Astrocyte of the spinal cord (primary cell): ENCODE measurements at regions not wholly inside any gene's neighbourhood (a gene's known extent, or its start where the extent isn't known, plus 50 kb on each side); places are given as distances from the start of the nearest gene placed in this dataset.

Experiments
- DNase-seq: peaks from one replicate; pipeline ENCODE4 v3.0.0; 2011; ENCODE audit warnings: low read depth, low spot score
- H3K4me3 ChIP-seq: 2 replicates; pipeline ENCODE4 v1.5.1; 2011; ENCODE audit warnings: low read depth, mild to moderate bottlenecking, low read length, moderate library complexity
- in situ Hi-C: cut with HindIII; loops from 2 replicates; pipeline ENCODE4 v1.10.0; 2017; ENCODE audit warnings: low sequenced_read_pairs
- TF ChIP-seq, protein P1 (sequence below): IDR thresholded peaks from 2 replicates; pipeline ENCODE4 v1.5.1; 2012; ENCODE audit warnings: low read depth, mild to moderate bottlenecking, low read length, inconsistent platforms

DNA sequence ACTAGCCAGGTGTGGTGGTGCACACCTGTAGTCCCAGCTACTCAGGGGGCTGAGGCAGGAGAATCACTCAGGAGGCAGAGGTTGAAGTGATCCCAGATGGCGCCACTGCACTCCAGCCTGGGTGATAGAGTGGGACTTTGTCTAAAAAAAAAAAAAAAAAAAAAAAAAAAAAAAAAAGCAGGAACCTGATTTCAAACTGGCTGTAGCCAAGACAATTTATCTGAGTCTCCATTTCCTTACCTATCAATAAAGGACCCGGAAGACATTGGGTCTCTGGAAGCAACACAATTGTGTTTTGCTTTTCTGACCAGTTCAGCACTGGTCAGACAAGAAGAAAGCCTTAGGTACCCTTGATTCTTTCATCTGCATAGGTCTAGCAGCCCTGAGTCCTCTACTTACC, 491.0 kb downstream of the TBC1D4 start:
- H3K4me3 ChIP-seq, result no peak overlapping the region
- in situ Hi-C loops, result no loop called here
- DNase-seq, result no peak
- TF ChIP-seq, protein P1, sequence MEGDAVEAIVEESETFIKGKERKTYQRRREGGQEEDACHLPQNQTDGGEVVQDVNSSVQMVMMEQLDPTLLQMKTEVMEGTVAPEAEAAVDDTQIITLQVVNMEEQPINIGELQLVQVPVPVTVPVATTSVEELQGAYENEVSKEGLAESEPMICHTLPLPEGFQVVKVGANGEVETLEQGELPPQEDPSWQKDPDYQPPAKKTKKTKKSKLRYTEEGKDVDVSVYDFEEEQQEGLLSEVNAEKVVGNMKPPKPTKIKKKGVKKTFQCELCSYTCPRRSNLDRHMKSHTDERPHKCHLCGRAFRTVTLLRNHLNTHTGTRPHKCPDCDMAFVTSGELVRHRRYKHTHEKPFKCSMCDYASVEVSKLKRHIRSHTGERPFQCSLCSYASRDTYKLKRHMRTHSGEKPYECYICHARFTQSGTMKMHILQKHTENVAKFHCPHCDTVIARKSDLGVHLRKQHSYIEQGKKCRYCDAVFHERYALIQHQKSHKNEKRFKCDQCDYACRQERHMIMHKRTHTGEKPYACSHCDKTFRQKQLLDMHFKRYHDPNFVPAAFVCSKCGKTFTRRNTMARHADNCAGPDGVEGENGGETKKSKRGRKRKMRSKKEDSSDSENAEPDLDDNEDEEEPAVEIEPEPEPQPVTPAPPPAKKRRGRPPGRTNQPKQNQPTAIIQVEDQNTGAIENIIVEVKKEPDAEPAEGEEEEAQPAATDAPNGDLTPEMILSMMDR, result no peak

DNA sequence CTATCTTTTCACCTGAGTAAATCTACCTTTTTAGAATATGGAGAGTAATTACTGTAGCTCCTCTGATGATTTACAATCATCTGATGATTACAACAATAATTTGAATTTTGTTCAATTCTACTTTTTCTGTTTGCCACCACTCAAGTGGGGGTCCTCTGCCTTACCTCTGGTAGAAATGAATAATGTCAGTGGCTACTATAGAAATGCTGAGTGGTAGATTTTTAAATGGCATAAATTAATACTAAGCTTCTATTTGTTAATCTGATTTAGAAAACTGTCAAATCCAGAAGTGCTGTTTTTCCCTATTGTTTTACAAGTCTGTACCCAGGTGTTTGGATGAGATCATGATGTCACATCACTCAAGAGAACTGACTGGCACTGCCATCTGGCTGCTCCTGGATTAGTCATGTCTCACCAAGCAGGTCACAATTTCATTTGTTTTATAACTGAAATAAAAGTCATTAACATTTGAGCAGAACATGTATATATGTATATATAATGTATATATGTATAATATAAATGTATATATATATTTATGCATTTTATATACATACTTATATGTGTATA, 494.8 kb downstream of the TBC1D4 start:
- in situ Hi-C loops, result no loop called here
- TF ChIP-seq, protein P1, result no peak
- no peak overlapping the region for H3K4me3 ChIP-seq
- no peak for DNase-seq

DNA sequence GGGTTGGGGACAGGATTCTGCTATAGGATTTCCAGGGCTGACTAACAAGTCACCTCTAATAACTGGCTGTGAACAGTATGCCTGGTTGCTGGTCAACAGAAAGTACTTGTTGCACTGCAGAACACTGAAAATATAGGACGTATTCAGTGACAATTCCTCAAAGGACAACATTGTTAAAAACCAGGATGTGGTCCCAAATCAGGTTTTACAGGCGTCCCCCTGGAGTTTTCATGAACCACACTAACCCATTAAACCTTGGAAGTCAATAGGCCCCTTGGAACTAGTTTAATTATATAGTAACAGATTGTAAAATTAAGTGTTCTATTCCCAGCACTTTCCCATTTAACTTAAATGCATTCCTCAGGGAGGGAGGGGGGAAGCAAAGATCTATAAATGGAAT, 495.4 kb downstream of the TBC1D4 start:
- in situ Hi-C loops, result no loop called here
- TF ChIP-seq, protein P1, result no peak
- no peak for DNase-seq

DNA sequence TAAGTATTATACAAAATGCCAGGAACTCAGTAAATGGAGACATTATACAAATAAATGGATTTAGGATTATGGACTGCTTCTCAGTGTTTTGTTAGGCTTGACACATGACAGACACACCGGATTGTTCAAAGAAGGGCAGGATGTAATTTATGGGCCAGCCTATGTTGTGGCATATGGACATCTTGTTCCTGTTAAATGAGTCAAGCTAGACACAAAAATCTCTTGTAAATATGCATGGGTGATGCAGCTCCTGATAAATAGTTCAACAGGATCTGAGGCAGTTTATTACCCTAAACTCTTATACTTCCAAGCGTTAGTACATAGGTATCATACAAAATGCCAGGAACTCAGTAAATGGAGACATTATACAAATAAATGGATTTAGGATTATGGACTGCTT, 502.3 kb downstream of the TBC1D4 start:
- DNase-seq, result no peak
- in situ Hi-C loops, result no loop called here
- TF ChIP-seq, protein P1, result no peak
- no peak overlapping the region for H3K4me3 ChIP-seq

More for the DNA sequence above, 495.4 kb downstream of the TBC1D4 start:
- H3K4me3 ChIP-seq, result no peak overlapping the region

DNA sequence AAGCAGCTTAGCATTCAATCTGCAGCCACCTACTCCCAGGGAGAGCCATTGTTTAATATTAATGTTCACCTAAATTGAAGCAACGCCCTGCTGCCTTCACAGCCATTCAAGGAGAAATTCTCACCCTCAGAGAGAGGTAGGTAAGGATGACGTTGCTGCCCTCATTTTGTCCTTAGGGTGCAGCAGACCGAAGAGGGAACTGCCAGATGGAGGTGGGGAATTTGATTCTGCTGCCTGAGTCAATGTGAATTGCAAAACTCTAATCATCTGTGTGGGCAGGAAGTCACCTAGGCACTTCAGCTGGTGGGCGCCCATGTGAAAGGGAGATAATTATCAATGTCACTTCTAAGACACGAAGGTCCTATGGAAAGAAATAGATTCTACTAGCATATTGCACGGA, 503.4 kb downstream of the TBC1D4 start:
- in situ Hi-C loops, result no loop called here
- DNase-seq, result no peak
- TF ChIP-seq, protein P1, result no peak
- no peak overlapping the region for H3K4me3 ChIP-seq

DNA sequence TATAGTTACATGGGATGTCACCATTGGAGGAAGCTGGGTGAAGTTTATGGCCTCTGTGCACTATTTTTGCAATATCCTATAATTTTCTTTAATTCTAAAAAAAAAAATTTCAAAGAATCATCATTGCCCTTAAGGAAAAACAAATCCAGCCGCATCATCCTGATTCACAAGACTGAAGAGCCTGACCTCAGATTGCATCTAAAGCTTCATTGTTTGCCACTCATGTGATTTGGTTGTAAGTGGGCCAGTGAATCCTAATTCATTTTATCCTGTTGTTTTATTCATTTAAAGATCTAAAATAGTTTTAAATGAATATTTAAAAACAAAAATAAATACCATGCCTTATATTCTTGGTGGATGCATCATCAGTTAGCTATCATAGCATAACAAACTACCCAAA, 504.5 kb downstream of the TBC1D4 start:
- in situ Hi-C loops, result no loop called here
- TF ChIP-seq, protein P1, result no peak
- no peak overlapping the region for H3K4me3 ChIP-seq
- DNase-seq, result no peak

DNA sequence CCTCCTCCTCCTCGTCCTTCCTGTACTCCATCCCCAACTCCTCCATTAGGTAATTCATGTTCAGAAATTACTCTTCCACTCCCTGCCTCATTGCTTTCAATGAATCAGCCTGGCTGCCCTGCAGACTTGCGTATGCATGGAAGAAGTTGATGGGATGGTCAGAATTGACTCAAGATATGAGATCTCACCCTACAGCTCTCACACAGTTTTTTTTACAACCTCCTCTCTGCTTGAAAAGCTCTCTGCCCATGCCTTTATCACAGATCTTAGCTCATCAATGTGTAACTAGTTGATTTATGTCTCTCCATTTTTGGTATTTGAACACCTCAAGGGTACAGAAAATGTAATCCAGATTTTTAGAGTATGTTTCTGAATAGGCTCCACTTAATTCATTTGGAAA, 506.9 kb downstream of the TBC1D4 start:
- DNase-seq, result no peak
- H3K4me3 ChIP-seq, result no peak overlapping the region
- TF ChIP-seq, protein P1, result no peak
- in situ Hi-C loops, result no loop called here
